Neuronal stem cell (in vitro differentiated cells): ENCODE measurements at regions not wholly inside any gene's neighbourhood (a gene's known extent, or its start where the extent isn't known, plus 50 kb on each side); places are given as distances from the start of the nearest gene placed in this dataset.

ENCODE experiments used
- DNase-seq: peaks from one replicate; pipeline ENCODE4 v3.0.0-alpha.2; 2013; ENCODE audit warnings: low spot score
- H2AFZ ChIP-seq: one replicate; pipeline ENCODE4 v1.6.1; 2013; ENCODE audit warnings: mild to moderate bottlenecking, low read length, inconsistent platforms
- H2AK5ac ChIP-seq: 2 replicates; pipeline ENCODE4 v1.6.1; 2013; ENCODE audit warnings: low read depth, mild to moderate bottlenecking, inconsistent platforms, low read length, moderate library complexity, mixed read lengths
- H2BK120ac ChIP-seq: 2 replicates; pipeline ENCODE4 v1.6.1; 2013; ENCODE audit warnings: low read depth, mild to moderate bottlenecking, inconsistent platforms, low read length, moderate library complexity, mixed read lengths
- H2BK12ac ChIP-seq: one replicate; pipeline ENCODE4 v1.6.1; 2013; ENCODE audit warnings: low read length, inconsistent platforms
- H2BK15ac ChIP-seq: 2 replicates; pipeline ENCODE4 v1.6.1; 2013; ENCODE audit warnings: mild to moderate bottlenecking, low read length, inconsistent platforms, mixed read lengths
- H2BK5ac ChIP-seq: one replicate; pipeline ENCODE4 v1.6.1; 2013; ENCODE audit warnings: inconsistent platforms, mild to moderate bottlenecking, low read length, moderate library complexity
- H3K14ac ChIP-seq: one replicate; pipeline ENCODE4 v1.6.1; 2013; ENCODE audit warnings: low read length, inconsistent platforms
- H3K18ac ChIP-seq: 2 replicates; pipeline ENCODE4 v1.6.1; 2013; ENCODE audit warnings: low read length, inconsistent platforms
- H3K23ac ChIP-seq: 2 replicates; pipeline ENCODE4 v1.6.1; 2013; ENCODE audit warnings: low read depth, mild to moderate bottlenecking, mixed read lengths, low read length, inconsistent platforms; ENCODE audit not compliant: poor library complexity
- H3K27ac ChIP-seq: replicated peaks from 3 replicates; pipeline ENCODE4 v1.5.1; 2013; ENCODE audit warnings: low read length, inconsistent platforms
- H3K27me3 ChIP-seq, 3 experiments: 2 replicates each; pipeline ENCODE4 v1.6.1; 2013; ENCODE audit warnings: low read length in 3 of 3, mild to moderate bottlenecking in 2 of 3, inconsistent platforms in 1 of 3, low read depth in 1 of 3, mixed read lengths in 1 of 3, moderate library complexity in 1 of 3; ENCODE audit not compliant: control insufficient read depth in 3 of 3, insufficient read depth in 3 of 3
- H3K36me3 ChIP-seq, 2 donors: replicated peaks in 1 of 2; 2 replicates each; pipeline ENCODE4 v1.6.1; 2013; ENCODE audit warnings: low read length in 2 of 2; ENCODE audit not compliant: control insufficient read depth in 2 of 2, insufficient read depth in 2 of 2
- H3K4ac ChIP-seq: 2 replicates; pipeline ENCODE4 v1.6.1; 2013; ENCODE audit warnings: inconsistent platforms, mild to moderate bottlenecking, low read length, moderate library complexity
- H3K4me1 ChIP-seq, 2 donors: 1 replicate in 1 of 2; 2 replicates in 1 of 2; pipeline ENCODE4 v1.6.1; 2013; ENCODE audit warnings: low read length in 2 of 2, low read depth in 1 of 2; ENCODE audit not compliant: control insufficient read depth in 2 of 2, insufficient read depth in 1 of 2
- H3K4me2 ChIP-seq: one replicate; pipeline ENCODE4 v1.6.1; 2013; ENCODE audit warnings: mild to moderate bottlenecking, low read length, inconsistent platforms; ENCODE audit not compliant: insufficient read depth, poor library complexity, severe bottlenecking
- H3K4me3 ChIP-seq, 2 donors: 2 replicates each; pipeline ENCODE4 v1.5.1; 2013; ENCODE audit warnings: low read length in 2 of 2, mild to moderate bottlenecking in 2 of 2, inconsistent platforms in 1 of 2, moderate library complexity in 1 of 2
- H3K79me1 ChIP-seq: one replicate; pipeline ENCODE4 v1.6.1; 2013; ENCODE audit warnings: low read depth, mild to moderate bottlenecking, inconsistent platforms, low read length, moderate library complexity
- H3K9ac ChIP-seq: one replicate; pipeline ENCODE4 v1.6.1; 2013; ENCODE audit warnings: mild to moderate bottlenecking, low read depth, low read length, inconsistent platforms; ENCODE audit not compliant: poor library complexity
- H3K9me3 ChIP-seq, 2 donors: replicated peaks in 1 of 2; 2 replicates each; pipeline versions ENCODE3 to v1.6.1; 2013; ENCODE audit warnings: low read length in 2 of 2, mild to moderate bottlenecking in 2 of 2, inconsistent platforms in 1 of 2, low read depth in 1 of 2, mixed read lengths in 1 of 2, moderate library complexity in 1 of 2; ENCODE audit not compliant: control insufficient read depth in 2 of 2, insufficient read depth in 1 of 2
- H4K8ac ChIP-seq: one replicate; pipeline ENCODE4 v1.6.1; 2013; ENCODE audit warnings: low read depth, mild to moderate bottlenecking, inconsistent platforms, low read length, moderate library complexity
- H4K91ac ChIP-seq: one replicate; pipeline ENCODE4 v1.6.1; 2013; ENCODE audit warnings: low read length, low read depth, mild to moderate bottlenecking, inconsistent platforms; ENCODE audit not compliant: poor library complexity
- WGBS, 2 donors: extraction: QIAGEN DNeasy Blood & Tissue Kit; methylation state at CpG; one replicate each; pipeline ENCODE4 v1.1.7; 2013; ENCODE audit warnings: missing lambda C conversion rate in 2 of 2, mixed read lengths in 1 of 2; ENCODE audit not compliant: insufficient read length in 2 of 2, insufficient replicate concordance in 1 of 2; ENCODE audit errors: extremely low coverage in 2 of 2; 5-methylcytosine and 5-hydroxymethylcytosine counted together

- no peaks in the 10 kb centered on the region for H3K36me3 ChIP-seq
- no peak overlapping the region for H2BK120ac ChIP-seq
- H3K4me1 ChIP-seq: no peaks in the 10 kb centered on the region
- no peak overlapping the region for H2BK12ac ChIP-seq
- H3K4me3 ChIP-seq: no peak overlapping the region
- DNase-seq: no peak
- no peak overlapping the region for H2BK15ac ChIP-seq
- H3K27ac ChIP-seq: no peak overlapping the region
- H3K23ac ChIP-seq: no peak overlapping the region
- no peaks in the 10 kb centered on the region for H3K27me3 ChIP-seq
- no CpG with 5 or more reads among the region's 4 CpGs for WGBS, 2 donors
- no peak overlapping the region for H3K4ac ChIP-seq
- no peaks in the 10 kb centered on the region for H3K79me1 ChIP-seq
- H3K4me2 ChIP-seq: no peak overlapping the region
- H2AFZ ChIP-seq: no peak overlapping the region
- H3K14ac ChIP-seq: no peak overlapping the region
- no peak overlapping the region for H3K9ac ChIP-seq
- no peak overlapping the region for H4K91ac ChIP-seq
- H3K18ac ChIP-seq: no peak overlapping the region
- H2AK5ac ChIP-seq: no peak overlapping the region
- no peak overlapping the region for H4K8ac ChIP-seq
- H3K9me3 ChIP-seq: no peaks in the 10 kb centered on the region
- no peak overlapping the region for H2BK5ac ChIP-seq
These were observed 80.5 kb downstream of the MID1IP1 start for GRCh38 chrX:38881727-38882126.

GRCh38 chrX:38882894-38883626 is 81.8 kb downstream of the MID1IP1 start:
- no peak overlapping the region for H3K4ac ChIP-seq

GRCh38 chrX:38886112-38886511 is 84.9 kb downstream of the MID1IP1 start:
- no peak overlapping the region for H3K4ac ChIP-seq
- no peaks in the 10 kb centered on the region for H3K9me3 ChIP-seq
- H2AK5ac ChIP-seq: no peak overlapping the region
- no peaks in the 10 kb centered on the region for H3K79me1 ChIP-seq
- H3K27me3 ChIP-seq: no peaks in the 10 kb centered on the region
- no peaks in the 10 kb centered on the region for H3K36me3 ChIP-seq
- H3K4me3 ChIP-seq: no peak overlapping the region
- no peak overlapping the region for H2BK5ac ChIP-seq
- H3K9ac ChIP-seq: no peak overlapping the region
- H3K18ac ChIP-seq: no peak overlapping the region
- no peak for DNase-seq
- no CpG with 5 or more reads among the region's 1 CpG for WGBS, 2 donors
- no peak overlapping the region for H4K91ac ChIP-seq
- H2AFZ ChIP-seq: no peak overlapping the region
- H3K23ac ChIP-seq: no peak overlapping the region
- H2BK12ac ChIP-seq: no peak overlapping the region
- H3K4me1 ChIP-seq: no peaks in the 10 kb centered on the region
- H2BK15ac ChIP-seq: no peak overlapping the region
- no peak overlapping the region for H2BK120ac ChIP-seq
- no peak overlapping the region for H3K27ac ChIP-seq
- H3K4me2 ChIP-seq: no peak overlapping the region
- no peak overlapping the region for H3K14ac ChIP-seq
- H4K8ac ChIP-seq: no peak overlapping the region

More at GRCh38 chrX:38882894-38883626, 81.8 kb downstream of the MID1IP1 start:
- no peak overlapping the region for H2BK5ac ChIP-seq
- H3K36me3 ChIP-seq: no peaks in the 10 kb centered on the region
- no peak overlapping the region for H4K8ac ChIP-seq
- no peak overlapping the region for H4K91ac ChIP-seq
- H3K79me1 ChIP-seq: no peaks in the 10 kb centered on the region
- no peak overlapping the region for H3K4me2 ChIP-seq
- no peaks in the 10 kb centered on the region for H3K4me1 ChIP-seq
- no peak overlapping the region for H3K27ac ChIP-seq
- H2BK120ac ChIP-seq: no peak overlapping the region
- no peak for DNase-seq
- no peaks in the 10 kb centered on the region for H3K27me3 ChIP-seq
- no CpG with 5 or more reads among the region's 4 CpGs for WGBS, 2 donors
- H3K23ac ChIP-seq: no peak overlapping the region
- no peak overlapping the region for H2AFZ ChIP-seq
- no peak overlapping the region for H3K9ac ChIP-seq
- no peak overlapping the region for H2BK15ac ChIP-seq
- H3K9me3 ChIP-seq: no peaks in the 10 kb centered on the region
- H2AK5ac ChIP-seq: no peak overlapping the region
- H3K14ac ChIP-seq: no peak overlapping the region
- H3K18ac ChIP-seq: no peak overlapping the region
- H3K4me3 ChIP-seq: no peak overlapping the region
- no peak overlapping the region for H2BK12ac ChIP-seq

DNA sequence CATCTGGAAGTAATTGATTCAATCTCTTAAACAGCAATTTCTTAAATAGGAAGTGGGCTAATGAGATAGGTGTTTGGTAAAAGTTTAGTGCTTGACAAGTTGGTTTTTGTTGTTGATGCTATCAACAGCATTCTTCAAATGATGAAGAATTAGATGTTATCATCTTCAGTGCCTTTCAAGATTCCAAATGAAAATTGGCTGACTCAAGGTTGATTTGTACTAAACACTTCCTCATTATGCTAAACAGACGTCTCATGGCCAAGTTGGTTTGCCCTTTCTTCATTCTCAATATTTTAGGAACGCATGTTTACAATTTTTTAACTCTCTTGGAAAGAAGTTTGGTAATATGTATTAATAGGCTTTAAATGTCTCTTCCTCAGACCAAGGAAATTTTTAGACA is 86.0 kb downstream of the MID1IP1 start:
- Histone ChIP-seq H2AK5ac (no peak overlapping the region), H4K8ac (no peak overlapping the region), H4K91ac (no peak overlapping the region), H2BK120ac (no peak overlapping the region), H3K4me3 (no peak overlapping the region), H2AFZ (no peak overlapping the region), H3K36me3 (no peaks in the 10 kb centered on the region), H3K9ac (no peak overlapping the region), H2BK12ac (no peak overlapping the region), H3K14ac (no peak overlapping the region), H3K9me3 (no peaks in the 10 kb centered on the region), H3K79me1 (no peaks in the 10 kb centered on the region), H3K27ac (no peak overlapping the region), H3K4me1 (no peaks in the 10 kb centered on the region), H3K4me2 (no peak overlapping the region), H3K27me3 (no peaks in the 10 kb centered on the region), H3K23ac (no peak overlapping the region), H2BK15ac (no peak overlapping the region), H3K18ac (no peak overlapping the region), H2BK5ac (no peak overlapping the region), H3K4ac (no peak overlapping the region)
- DNase-seq: no peak
- no CpG with 5 or more reads among the region's 2 CpGs for WGBS, 2 donors
